T-helper 1 cell (primary cell): ENCODE measurements at regions not wholly inside any gene's neighbourhood (a gene's known extent, or its start where the extent isn't known, plus 50 kb on each side); places are given as distances from the start of the nearest gene placed in this dataset.
"Not testable (repeated sequence)": the region's sequence is repeated elsewhere in the genome, so short reads cannot be mapped to it uniquely, and the experiment has no call there.

Experiments
- DNase-seq, 5 donors: peaks; one replicate each; pipeline ENCODE4 v3.0.0-alpha.2; 2012 to 2020

- peak in 2 of 5 donors; percentile 17 to 28 for DNase-seq
Measured at GRCh38 chr16:48054881-48055601, 100.8 kb downstream of the ABCC12 start.

- no peak for DNase-seq
Measured at GRCh38 chr16:48053418-48053745, 102.4 kb downstream of the ABCC12 start.

GRCh38 chr16:48052731-48053417 is 102.9 kb downstream of the ABCC12 start:
- no peak for DNase-seq

GRCh38 chr16:48050871-48051270 is 104.9 kb downstream of the ABCC12 start:
- no peak for DNase-seq

GRCh38 chr16:48049847-48050246 is 105.9 kb downstream of the ABCC12 start:
- DNase-seq, result no peak

GRCh38 chr16:48047720-48048119 is 108.1 kb downstream of the ABCC12 start:
- no peak for DNase-seq

- no peak for DNase-seq
Measured at GRCh38 chr16:48047241-48047640, 108.6 kb downstream of the ABCC12 start.

GRCh38 chr16:48044117-48044516 is 111.7 kb downstream of the ABCC12 start:
- DNase-seq, result no peak

GRCh38 chr16:48041981-48042421 is 113.8 kb downstream of the ABCC12 start:
- DNase-seq, result no peak

GRCh38 chr16:48035142-48035541 is 120.7 kb downstream of the ABCC12 start:
- DNase-seq, result no peak

GRCh38 chr16:48030926-48031325 is 124.9 kb downstream of the ABCC12 start:
- no peak for DNase-seq

- DNase-seq, result no peak
Measured at GRCh38 chr16:48029768-48030167, 126.0 kb downstream of the ABCC12 start.

- no peak for DNase-seq
Measured at GRCh38 chr16:48025359-48025758, 130.4 kb downstream of the ABCC12 start.

GRCh38 chr16:48024042-48024441 is 131.8 kb downstream of the ABCC12 start:
- no peak for DNase-seq

GRCh38 chr16:48022496-48022895 is 133.3 kb downstream of the ABCC12 start:
- DNase-seq, result no peak

GRCh38 chr16:48020617-48021016 is 135.2 kb downstream of the ABCC12 start:
- not testable (repeated sequence) for DNase-seq

GRCh38 chr16:48014349-48015135 is 141.3 kb downstream of the ABCC12 start:
- no peak for DNase-seq

- DNase-seq, result no peak
Measured at GRCh38 chr16:48013491-48013901, 142.3 kb downstream of the ABCC12 start.

- DNase-seq, result no peak
Measured at GRCh38 chr16:48011878-48012658, 143.7 kb downstream of the ABCC12 start.

- no peak for DNase-seq
Measured at GRCh38 chr16:48011466-48011865, 144.3 kb downstream of the ABCC12 start.

GRCh38 chr16:48008011-48008525 is 147.7 kb downstream of the ABCC12 start:
- DNase-seq, result no peak

- no peak for DNase-seq
Measured at GRCh38 chr16:48004141-48004695, 151.6 kb downstream of the ABCC12 start.
